OCI-LY3 (cell line): ENCODE measurements at regions not wholly inside any gene's neighbourhood (a gene's known extent, or its start where the extent isn't known, plus 50 kb on each side); places are given as distances from the start of the nearest gene placed in this dataset.

Experiments
- CTCF ChIP-seq: fragments of 200-600, 300-600 bp; sonication (generic); IDR thresholded peaks from 2 replicates; pipeline ENCODE4 v1.5.1; 2014; ENCODE audit warnings: antibody characterized with exemption, low read length, low read depth
- EZH2phosphoT487 ChIP-seq: fragments of 200-600 bp; shearing (Covaris generic); IDR thresholded peaks from 2 replicates; pipeline ENCODE4 v1.6.1; 2018; ENCODE audit warnings: antibody characterized with exemption, mixed run types, low read depth

- TF ChIP-seq CTCF (no peak), EZH2phosphoT487 (no peak)
These were observed 242.1 kb downstream of the CPE start for GRCh38 chr4:165620913-165621312.
